HepG2 (cell line): ENCODE measurements at regions not wholly inside any gene's neighbourhood (a gene's known extent, or its start where the extent isn't known, plus 50 kb on each side); places are given as distances from the start of the nearest gene placed in this dataset.

ENCODE experiments used
- ATAC-seq: fragments of 200-7000 bp; cut with Tn5 transposase; 3 replicates; pipeline ENCODE4 v1.9.1; 2020; ENCODE audit warnings: mild to moderate bottlenecking, moderate library complexity
- BruUV-seq: library from RNA; stranded (reverse); fragments of 400-500 nt; replicated peaks from 2 replicates; lab custom pipeline; 2021; lab: Mats Ljungman, UMichigan
- CTCF ChIA-PET: fragments of 300-600 bp; formaldehyde crosslinking; extraction: SDS; loops from one replicate; lab custom pipeline; 2021; ENCODE audit warnings: low total read pairs, inconsistent platforms, low intra/inter-chr PET ratio; lab: Yijun Ruan, JAX
- POLR2A ChIA-PET: fragments of 350-600 bp; sonication (Branson Sonifier 250); formaldehyde crosslinking; loops from one replicate; lab custom pipeline; 2020; ENCODE audit warnings: antibody characterized with exemption, inconsistent platforms; lab: Yijun Ruan, JAX
- DNase-seq: peaks from one replicate; pipeline ENCODE4 v3.0.0-alpha.2; 2015; ENCODE audit warnings: low spot score
- FAIRE-seq: peaks from 3 replicates; lab custom pipeline; 2011; peaks lifted over from hg19 to GRCh38; lab: Jason Lieb, UNC
- H2AFZ ChIP-seq: one replicate; pipeline ENCODE4 v1.6.1; 2011; ENCODE audit warnings: low read length, inconsistent platforms
- H3K27ac ChIP-seq: fragments of 300-600 bp; 3 replicates; pipeline ENCODE4 v1.8.0; 2011; ENCODE audit warnings: mixed run types, mild to moderate bottlenecking, mixed read lengths, low read length, inconsistent platforms; ENCODE audit not compliant: insufficient read depth; ENCODE audit errors: extremely low read length
- H3K27me3 ChIP-seq, 2 experiments: fragments of 200-600 bp in 1 of 2; 2 replicates in 1 of 2; 3 replicates in 1 of 2; pipeline versions ENCODE4 v1.6.0 to v1.8.0; 2011; ENCODE audit warnings: low read length in 2 of 2, mild to moderate bottlenecking in 2 of 2, moderate library complexity in 2 of 2, inconsistent platforms in 1 of 2; ENCODE audit not compliant: insufficient read depth in 2 of 2, control insufficient read depth in 1 of 2
- H3K36me3 ChIP-seq, 2 experiments: fragments of 200-600 bp in 1 of 2; replicated peaks in 1 of 2; 2 replicates in 1 of 2; 3 replicates in 1 of 2; pipeline versions ENCODE4 v1.5.1 to v1.8.0; 2011; ENCODE audit warnings: low read length in 2 of 2, inconsistent platforms in 1 of 2; ENCODE audit not compliant: insufficient read depth in 2 of 2, control insufficient read depth in 1 of 2
- H3K4me1 ChIP-seq: 2 replicates; pipeline ENCODE4 v1.5.1; 2012; ENCODE audit warnings: low read length, inconsistent platforms; ENCODE audit not compliant: insufficient read depth
- H3K4me2 ChIP-seq: 2 replicates; pipeline ENCODE4 v1.6.0; 2011; ENCODE audit warnings: low read depth, low read length, inconsistent platforms
- H3K4me3 ChIP-seq, 3 experiments: fragments of 200-600 bp in 1 of 3; sonication (generic), shearing (Covaris generic) in 1 of 3; replicated peaks in 1 of 3; 2 replicates each; pipeline ENCODE4 v1.5.1; 2011 to 2016; ENCODE audit warnings: low read length in 3 of 3, inconsistent platforms in 2 of 3, low read depth in 2 of 3, mild to moderate bottlenecking in 2 of 3, control low read depth in 1 of 3, mixed read lengths in 1 of 3; ENCODE audit not compliant: insufficient read depth in 1 of 3
- H3K79me2 ChIP-seq: one replicate; pipeline ENCODE4 v1.6.1; 2011; ENCODE audit warnings: low read length, inconsistent platforms; ENCODE audit not compliant: insufficient read depth
- H3K9ac ChIP-seq: 2 replicates; pipeline ENCODE4 v1.6.0; 2011; ENCODE audit warnings: mild to moderate bottlenecking, low read depth, low read length, inconsistent platforms; ENCODE audit not compliant: insufficient read depth
- H3K9me3 ChIP-seq: 2 replicates; pipeline ENCODE4 v1.5.1; 2012; ENCODE audit warnings: mild to moderate bottlenecking, low read length
- H4K20me1 ChIP-seq: 2 replicates; pipeline ENCODE4 v1.6.0; 2011; ENCODE audit warnings: inconsistent platforms, mild to moderate bottlenecking, low read length, moderate library complexity; ENCODE audit not compliant: insufficient read depth
- CERS6 ChIP-seq: sonication (generic); formaldehyde crosslinking; IDR thresholded peaks from 2 replicates; pipeline ENCODE4 v1.5.0; 2020; ENCODE audit warnings: missing genetic modification reagents
- HOXA9 ChIP-seq: sonication (generic); formaldehyde crosslinking; IDR thresholded peaks from 2 replicates; pipeline ENCODE4 v1.8.1; 2022; ENCODE audit warnings: missing genetic modification reagents, mild to moderate bottlenecking, moderate library complexity, borderline replicate concordance
- ISX ChIP-seq: sonication (generic); formaldehyde crosslinking; conservative IDR thresholded peaks from 2 replicates; pipeline ENCODE4 v1.5.0; 2020; ENCODE audit warnings: missing genetic modification reagents
- LRRFIP1 ChIP-seq: sonication (generic); formaldehyde crosslinking; conservative IDR thresholded peaks from 2 replicates; pipeline ENCODE4 v1.4.0; 2020; ENCODE audit warnings: missing genetic modification reagents
- WGBS: methylation state at CpG from one replicate; pipeline ENCODE4 v1.1.6; 2017; ENCODE audit warnings: low lambda C conversion rate; 5-methylcytosine and 5-hydroxymethylcytosine counted together
- in situ Hi-C: cut with HindIII; loops from 2 replicates; pipeline ENCODE4 v1.10.0; 2017; ENCODE audit warnings: low pct_unique_long_range_greater_than_20kb; ENCODE audit not compliant: extremely low pct_ligation_motif_present
- intact Hi-C: fragments of 100-400 bp; cut with micrococcal nuclease; formaldehyde crosslinking; loops from one replicate; pipeline ENCODE4 v1.10.0; 2022; ENCODE audit not compliant: unreplicated experiment

- H3K4me2 ChIP-seq = no peak overlapping the region
- H3K9ac ChIP-seq = no peak overlapping the region
- H3K9me3 ChIP-seq = no peaks in the 10 kb centered on the region
- 41% methylated on average over 6 of the region's 6 CpGs for WGBS
- DNase-seq = no peak
- peaks cover 5% of the 10 kb centered on the region; the same call in 1 of the 2 replicates for H3K4me1 ChIP-seq
- 0 out of 5 replicates have a peak, but pooled peaks cover 0 to 3% of the 10 kb centered on the region in 2 experiments for H3K27me3 ChIP-seq
- H3K36me3 ChIP-seq = no peaks in the 10 kb centered on the region
- no peak overlapping the region for H3K27ac ChIP-seq
- no peaks in the 10 kb centered on the region for H3K79me2 ChIP-seq
- no peak overlapping the region for H3K4me3 ChIP-seq
- in situ Hi-C loops = no loop called here
- ATAC-seq = no peak
- ChIA-PET POLR2A (no interaction called here), CTCF (no interaction called here)
- no peaks in the 10 kb centered on the region for H4K20me1 ChIP-seq
- BruUV-seq = no TSS peak
- intact Hi-C loops = no loop called here
- no peak for FAIRE-seq
- TF ChIP-seq ISX = no peak
- TF ChIP-seq CERS6 (CRISPR knock-in tag) = no peak
- no peak for TF ChIP-seq HOXA9 (CRISPR knock-in tag)
- TF ChIP-seq LRRFIP1 (CRISPR knock-in tag) = no peak
- TF ChIP-seq, all 625 proteins: peak for 0
- H2AFZ ChIP-seq = no peak overlapping the region
Measured at GRCh38 chr6:6863970-6864639, 243.7 kb upstream of the RREB1 start.
